Endometrium (tissue), 2 donors: ENCODE measurements at regions not wholly inside any gene's neighbourhood (a gene's known extent, or its start where the extent isn't known, plus 50 kb on each side); places are given as distances from the start of the nearest gene placed in this dataset.

ENCODE experiments used
- FAIRE-seq: peaks from 2 replicates; lab custom pipeline; 2012; peaks lifted over from hg19 to GRCh38; lab: Jason Lieb, UNC
- donor health status: control.
- donor health status: control.

- FAIRE-seq: peak; percentile 33
These were observed 462.5 kb upstream of the SOX5 start for GRCh38 chr12:24411948-24412347.

- FAIRE-seq: no peak
These were observed 460.4 kb upstream of the SOX5 start for GRCh38 chr12:24409868-24410267.

GRCh38 chr12:24408305-24408704 is 458.8 kb upstream of the SOX5 start:
- no peak for FAIRE-seq

GRCh38 chr12:24407884-24408283 is 458.4 kb upstream of the SOX5 start:
- FAIRE-seq: no peak

- FAIRE-seq: no peak
These were observed 454.8 kb upstream of the SOX5 start for GRCh38 chr12:24404086-24404815.

- no peak for FAIRE-seq
These were observed 451.1 kb upstream of the SOX5 start for GRCh38 chr12:24400533-24400932.

GRCh38 chr12:24398605-24399004 is 449.1 kb upstream of the SOX5 start:
- FAIRE-seq: no peak

- FAIRE-seq: no peak
These were observed 446.8 kb upstream of the SOX5 start for GRCh38 chr12:24396224-24396623.

GRCh38 chr12:24394246-24394645 is 444.8 kb upstream of the SOX5 start:
- FAIRE-seq: no peak

- no peak for FAIRE-seq
These were observed 443.6 kb upstream of the SOX5 start for GRCh38 chr12:24393071-24393470.

- FAIRE-seq: no peak
These were observed 439.9 kb upstream of the SOX5 start for GRCh38 chr12:24389394-24389793.

- FAIRE-seq: no peak
These were observed 437.9 kb upstream of the SOX5 start for GRCh38 chr12:24387381-24387780.

- no peak for FAIRE-seq
These were observed 437.4 kb upstream of the SOX5 start for GRCh38 chr12:24386836-24387235.

GRCh38 chr12:24381790-24382189 is 432.3 kb upstream of the SOX5 start:
- no peak for FAIRE-seq

GRCh38 chr12:24379861-24380521 is 430.5 kb upstream of the SOX5 start:
- FAIRE-seq: peak; percentile 39

- no peak for FAIRE-seq
These were observed 430.0 kb upstream of the SOX5 start for GRCh38 chr12:24379433-24379832.

- FAIRE-seq: peak; percentile 96
These were observed 429.3 kb upstream of the SOX5 start for GRCh38 chr12:24378548-24379407.

- no peak for FAIRE-seq
These were observed 425.0 kb upstream of the SOX5 start for GRCh38 chr12:24374452-24374851.

- no peak for FAIRE-seq
These were observed 423.5 kb upstream of the SOX5 start for GRCh38 chr12:24373004-24373403.

GRCh38 chr12:24366514-24366913 is 417.0 kb upstream of the SOX5 start:
- no peak for FAIRE-seq

GRCh38 chr12:24364921-24365320 is 415.5 kb upstream of the SOX5 start:
- FAIRE-seq: no peak

- FAIRE-seq: no peak
These were observed 413.8 kb upstream of the SOX5 start for GRCh38 chr12:24363177-24363754.
